ENCODE measurements at regions not wholly inside any gene's neighbourhood (a gene's known extent, or its start where the extent isn't known, plus 50 kb on each side); places are given as distances from the start of the nearest gene placed in this dataset.
"Not testable (repeated sequence)": the region's sequence is repeated elsewhere in the genome, so short reads cannot be mapped to it uniquely, and the experiment has no call there.

GRCh38 chr2:234179031-234179363 lies 128.5 kb downstream of the SPP2 start:
- no peak for FAIRE-seq
- no peak for DNase-seq (ENCODE audit: insufficient read length, low spot score)
- no peak for TF ChIP-seq POLR2A (IDR thresholded peaks at IDR 0.05; ENCODE audit: low read depth, low read length)

GRCh38 chr2:234178330-234179030 lies 128.0 kb downstream of the SPP2 start:
- peak; percentile 83 for FAIRE-seq
- no peak for TF ChIP-seq POLR2A (IDR thresholded peaks at IDR 0.05; ENCODE audit: low read depth, low read length)
- DNase-seq (ENCODE audit: insufficient read length, low spot score) = peak; percentile 41

- FAIRE-seq = no peak
- no peak for DNase-seq (ENCODE audit: insufficient read length, low spot score)
- TF ChIP-seq POLR2A (IDR thresholded peaks at IDR 0.05; ENCODE audit: low read depth, low read length) = no peak
Measured at GRCh38 chr2:234175649-234176048, 125.1 kb downstream of the SPP2 start.

- FAIRE-seq (no peak), DNase-seq (ENCODE audit: insufficient read length, low spot score) (no peak)
- TF ChIP-seq POLR2A (IDR thresholded peaks at IDR 0.05; ENCODE audit: low read depth, low read length) = no peak
Measured at GRCh38 chr2:234174742-234175141, 124.2 kb downstream of the SPP2 start.

GRCh38 chr2:234172532-234172931 lies 122.0 kb downstream of the SPP2 start:
- no peak for TF ChIP-seq POLR2A (IDR thresholded peaks at IDR 0.05; ENCODE audit: low read depth, low read length)
- FAIRE-seq (no peak), DNase-seq (ENCODE audit: insufficient read length, low spot score) (no peak)

GRCh38 chr2:234172066-234172465 lies 121.6 kb downstream of the SPP2 start:
- no peak for TF ChIP-seq POLR2A (IDR thresholded peaks at IDR 0.05; ENCODE audit: low read depth, low read length)
- FAIRE-seq (no peak), DNase-seq (ENCODE audit: insufficient read length, low spot score) (no peak)

GRCh38 chr2:234171666-234172065 lies 121.2 kb downstream of the SPP2 start:
- TF ChIP-seq POLR2A (IDR thresholded peaks at IDR 0.05; ENCODE audit: low read depth, low read length) = no peak
- FAIRE-seq (no peak), DNase-seq (ENCODE audit: insufficient read length, low spot score) (no peak)

GRCh38 chr2:234169674-234170073 lies 119.2 kb downstream of the SPP2 start:
- no peak for FAIRE-seq
- TF ChIP-seq POLR2A (IDR thresholded peaks at IDR 0.05; ENCODE audit: low read depth, low read length) = no peak
- no peak for DNase-seq (ENCODE audit: insufficient read length, low spot score)

- DNase-seq (ENCODE audit: insufficient read length, low spot score); FAIRE-seq: not testable (repeated sequence)
Measured at GRCh38 chr2:234168605-234169570, 118.4 kb downstream of the SPP2 start.

GRCh38 chr2:234166531-234166930 lies 116.0 kb downstream of the SPP2 start:
- no peak for TF ChIP-seq POLR2A (IDR thresholded peaks at IDR 0.05; ENCODE audit: low read depth, low read length)
- no peak for DNase-seq (ENCODE audit: insufficient read length, low spot score)
- FAIRE-seq = no peak

- DNase-seq (ENCODE audit: insufficient read length, low spot score) = no peak
- TF ChIP-seq POLR2A (IDR thresholded peaks at IDR 0.05; ENCODE audit: low read depth, low read length) = no peak
- no peak for FAIRE-seq
Measured at GRCh38 chr2:234165421-234165820, 114.9 kb downstream of the SPP2 start.

GRCh38 chr2:234164493-234165413 lies 114.3 kb downstream of the SPP2 start:
- no peak for TF ChIP-seq POLR2A (IDR thresholded peaks at IDR 0.05; ENCODE audit: low read depth, low read length)
- DNase-seq (ENCODE audit: insufficient read length, low spot score) (no peak), FAIRE-seq (no peak)

GRCh38 chr2:234163510-234164045 lies 113.1 kb downstream of the SPP2 start:
- DNase-seq (ENCODE audit: insufficient read length, low spot score) (no peak), FAIRE-seq (no peak)
- no peak for TF ChIP-seq POLR2A (IDR thresholded peaks at IDR 0.05; ENCODE audit: low read depth, low read length)

- TF ChIP-seq POLR2A (IDR thresholded peaks at IDR 0.05; ENCODE audit: low read depth, low read length) = no peak
- FAIRE-seq (no peak), DNase-seq (ENCODE audit: insufficient read length, low spot score) (no peak)
Measured at GRCh38 chr2:234162861-234163260, 112.4 kb downstream of the SPP2 start.

Data from H54 (cell line).